Daoy (cell line): ENCODE measurements at regions not wholly inside any gene's neighbourhood (a gene's known extent, or its start where the extent isn't known, plus 50 kb on each side); places are given as distances from the start of the nearest gene placed in this dataset.
A peak's percentile ranks its signal among the peaks of the same experiment; 100 is the strongest.
"Not testable (repeated sequence)": the region's sequence is repeated elsewhere in the genome, so short reads cannot be mapped to it uniquely, and the experiment has no call there.

Experiments used
- DNase-seq: peaks from one replicate; pipeline ENCODE4 v3.0.0-alpha.2; 2015; ENCODE audit warnings: low read depth

GRCh38 chr3:13248640-13249039 is 171.5 kb downstream of the NUP210 start:
- DNase-seq, result no peak

DNA sequence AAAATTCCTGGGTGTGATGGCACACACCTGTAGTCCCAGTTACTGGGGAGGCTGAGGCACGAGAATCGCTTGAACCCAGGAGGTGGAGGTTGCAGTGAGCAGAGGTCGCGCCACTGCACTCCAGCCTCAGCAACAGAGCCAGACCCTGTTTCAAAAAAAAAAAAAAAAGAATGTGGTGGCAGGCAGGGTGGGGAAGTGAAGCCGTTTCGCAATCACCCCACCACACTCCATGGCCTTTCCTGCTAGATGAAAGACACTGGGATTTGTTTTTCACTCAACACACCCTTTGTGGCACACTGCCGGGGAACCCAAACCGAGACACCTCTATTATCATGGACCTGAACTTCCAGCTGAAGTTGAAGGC is 172.4 kb upstream of the IQSEC1 start:
- no peak for DNase-seq

DNA sequence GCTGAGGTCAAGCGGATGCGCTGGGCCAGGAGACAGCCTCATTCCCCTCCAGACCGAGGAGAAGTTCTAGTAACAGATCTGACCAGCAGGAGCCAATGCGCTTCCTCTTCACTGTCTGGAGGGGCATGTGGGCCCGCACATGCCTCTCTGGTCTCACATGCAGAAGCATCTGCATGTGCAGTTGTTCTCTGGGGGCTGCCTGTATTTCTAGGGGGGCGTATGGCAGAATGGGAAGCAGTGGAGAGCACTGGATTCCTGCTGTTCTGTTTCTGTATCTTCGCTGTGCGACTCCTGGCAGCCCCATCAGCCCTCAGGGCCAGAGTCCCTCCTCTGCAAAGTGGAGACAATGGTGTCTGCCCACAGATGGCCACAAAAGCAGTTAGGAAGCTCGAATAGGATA is 170.4 kb upstream of the IQSEC1 start:
- no peak for DNase-seq

- DNase-seq, result no peak
These were observed 169.1 kb upstream of the IQSEC1 start for GRCh38 chr3:13242364-13242737.

GRCh38 chr3:13241621-13242363 is 168.6 kb upstream of the IQSEC1 start:
- no peak for DNase-seq

GRCh38 chr3:13240928-13241618 is 167.8 kb upstream of the IQSEC1 start:
- DNase-seq, result no peak

- DNase-seq, result no peak
These were observed 166.2 kb upstream of the IQSEC1 start for GRCh38 chr3:13239467-13239760.

- no peak for DNase-seq
These were observed 165.6 kb upstream of the IQSEC1 start for GRCh38 chr3:13238687-13239466.

DNA sequence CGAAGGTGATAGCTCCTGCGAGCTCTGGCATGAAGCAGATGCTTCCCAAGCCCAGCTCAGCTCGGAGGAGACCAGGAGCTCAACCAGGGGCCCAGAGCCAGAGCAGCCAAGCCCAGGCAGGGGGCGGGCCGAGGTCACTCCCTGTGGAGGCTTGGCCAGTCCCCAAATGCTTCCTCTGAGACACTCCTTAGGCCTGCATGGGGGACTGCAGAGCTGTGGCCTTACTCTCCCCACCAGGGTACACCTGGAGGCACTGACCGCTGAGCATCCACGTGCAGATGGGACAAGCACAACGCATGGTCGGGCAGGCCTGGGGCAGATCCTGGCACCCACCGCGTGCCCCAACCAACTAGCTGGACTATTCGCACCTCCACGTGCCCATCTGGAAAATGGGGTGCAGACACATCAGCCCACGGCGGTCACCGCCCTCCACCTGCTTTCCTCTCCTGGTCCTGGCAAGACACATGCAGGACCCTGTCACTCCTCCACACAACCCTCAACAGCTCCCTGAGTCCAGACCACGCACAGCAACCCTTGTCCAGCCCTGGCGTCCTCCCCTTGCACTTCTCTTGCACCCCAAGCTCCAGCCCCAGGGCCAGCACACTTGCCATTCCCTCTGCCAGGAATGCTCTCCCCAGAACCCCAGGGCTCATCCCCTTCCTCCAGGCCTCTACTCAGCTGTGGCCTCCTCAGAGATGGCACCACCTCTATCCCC is 164.7 kb upstream of the IQSEC1 start:
- no peak for DNase-seq

DNA sequence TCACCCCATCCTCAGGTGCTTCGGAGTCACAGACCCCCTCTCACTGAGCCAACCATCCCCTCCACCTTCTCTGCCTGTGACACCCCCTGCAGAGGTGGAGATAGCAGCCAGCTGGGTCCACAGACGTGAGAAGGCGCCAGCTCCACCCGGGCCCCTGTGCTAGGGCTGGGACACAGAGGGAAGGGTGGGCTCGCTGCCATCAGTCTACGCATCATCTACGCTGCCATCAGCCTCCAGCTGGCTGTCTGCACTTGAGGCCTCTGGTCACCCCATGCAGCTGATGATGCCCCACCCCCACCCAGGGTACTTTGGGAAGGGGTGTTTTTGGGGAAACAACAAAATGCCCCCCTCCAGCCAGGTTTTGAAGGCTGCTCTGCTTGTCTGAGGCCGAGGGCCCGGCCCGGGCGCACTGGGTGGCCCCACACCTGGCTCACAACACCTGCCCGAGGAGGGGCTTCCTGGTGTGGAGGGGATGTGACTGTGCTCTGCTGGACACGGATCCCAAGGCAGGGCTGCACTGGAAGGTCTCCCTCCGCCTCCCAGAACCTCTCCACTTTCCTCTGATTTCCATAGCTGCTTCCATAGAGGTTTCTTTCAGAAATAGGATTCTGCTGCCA is 163.4 kb upstream of the IQSEC1 start:
- no peak for DNase-seq

DNA sequence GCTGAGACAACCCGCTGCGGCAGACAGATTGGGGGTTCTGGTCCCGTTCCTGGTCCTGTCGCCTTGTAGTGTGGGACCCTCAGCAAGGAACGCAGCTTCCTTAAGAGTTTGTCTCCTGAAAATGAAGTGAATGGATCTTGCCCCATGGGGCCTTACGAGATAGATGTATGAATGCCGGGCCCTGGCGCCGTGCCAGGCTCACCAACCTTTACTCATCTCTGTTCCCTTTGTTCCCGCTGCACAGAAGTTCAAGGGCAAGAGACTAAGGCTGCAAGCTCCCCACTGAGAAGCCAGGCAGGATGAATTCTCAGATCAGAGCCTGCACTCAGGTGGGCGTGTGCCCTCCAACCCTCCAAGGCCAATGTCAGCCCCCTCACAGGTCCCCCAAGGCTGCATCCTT is 162.7 kb upstream of the IQSEC1 start:
- peak; percentile 57 for DNase-seq

- DNase-seq, result peak; percentile 45
These were observed 161.8 kb upstream of the IQSEC1 start for GRCh38 chr3:13235079-13235478.

DNA sequence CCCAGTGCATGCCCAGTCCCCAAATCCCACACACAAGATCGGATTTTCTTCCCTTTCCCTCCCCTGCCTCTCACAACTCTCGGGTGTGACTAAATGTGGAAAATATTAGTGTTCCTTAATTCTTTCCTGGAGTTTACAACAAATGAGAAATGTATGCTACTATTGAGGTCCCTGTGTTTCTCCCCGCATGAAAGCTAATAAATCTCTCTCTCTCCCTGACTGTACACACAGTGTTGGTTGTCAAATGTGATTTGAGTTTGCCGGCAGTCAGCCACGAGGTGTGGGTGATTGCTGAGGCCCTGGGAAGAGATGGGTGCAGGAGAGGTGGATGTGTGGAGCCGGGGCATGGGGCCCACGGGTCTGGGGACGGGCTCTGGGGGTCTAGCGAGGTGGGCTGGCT is 161.4 kb upstream of the IQSEC1 start:
- DNase-seq, result no peak

GRCh38 chr3:13233487-13234485 is 160.6 kb upstream of the IQSEC1 start:
- no peak for DNase-seq

DNA sequence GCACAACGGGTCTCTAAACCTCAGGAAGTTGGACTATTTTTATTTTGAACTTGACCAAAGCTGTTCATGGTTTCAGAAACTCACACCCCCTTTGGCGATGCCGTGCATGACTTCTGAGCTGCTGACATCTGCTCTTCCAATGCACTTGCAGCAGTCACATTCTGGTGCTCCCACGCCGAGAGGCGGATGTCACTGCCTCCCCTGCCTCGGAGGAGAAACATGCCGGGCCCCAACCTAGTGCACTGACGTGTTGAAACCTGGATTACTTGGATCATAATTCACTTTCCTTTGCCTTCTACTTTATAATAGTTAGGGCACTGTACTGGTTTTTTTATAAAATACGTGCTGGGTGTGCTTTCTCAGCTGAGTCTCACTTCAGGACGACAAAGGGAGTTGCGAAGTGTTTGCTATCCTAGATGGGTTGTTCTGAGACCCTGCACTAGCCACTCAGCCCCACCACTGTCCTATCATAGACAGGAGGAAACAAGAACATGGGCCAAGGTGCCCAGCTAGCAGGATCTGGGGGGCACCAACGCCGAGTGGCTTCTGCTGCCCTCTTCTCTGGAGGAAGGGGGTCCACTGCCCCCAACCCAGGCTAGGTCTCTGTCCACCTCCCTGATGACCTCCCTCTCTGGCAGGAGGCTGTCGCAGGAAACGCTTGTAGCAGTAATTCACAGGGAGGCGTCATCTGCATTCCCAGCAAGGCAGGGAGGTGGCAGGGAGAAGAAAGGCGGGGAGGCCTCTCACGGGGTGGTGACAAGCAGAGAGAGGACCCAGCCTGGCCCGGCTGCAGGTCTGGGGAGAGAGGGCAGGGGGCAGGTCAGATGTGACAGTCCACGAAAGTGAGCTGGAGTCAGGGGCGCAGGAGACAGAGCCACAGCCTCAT is 158.8 kb upstream of the IQSEC1 start:
- DNase-seq, result no peak

DNA sequence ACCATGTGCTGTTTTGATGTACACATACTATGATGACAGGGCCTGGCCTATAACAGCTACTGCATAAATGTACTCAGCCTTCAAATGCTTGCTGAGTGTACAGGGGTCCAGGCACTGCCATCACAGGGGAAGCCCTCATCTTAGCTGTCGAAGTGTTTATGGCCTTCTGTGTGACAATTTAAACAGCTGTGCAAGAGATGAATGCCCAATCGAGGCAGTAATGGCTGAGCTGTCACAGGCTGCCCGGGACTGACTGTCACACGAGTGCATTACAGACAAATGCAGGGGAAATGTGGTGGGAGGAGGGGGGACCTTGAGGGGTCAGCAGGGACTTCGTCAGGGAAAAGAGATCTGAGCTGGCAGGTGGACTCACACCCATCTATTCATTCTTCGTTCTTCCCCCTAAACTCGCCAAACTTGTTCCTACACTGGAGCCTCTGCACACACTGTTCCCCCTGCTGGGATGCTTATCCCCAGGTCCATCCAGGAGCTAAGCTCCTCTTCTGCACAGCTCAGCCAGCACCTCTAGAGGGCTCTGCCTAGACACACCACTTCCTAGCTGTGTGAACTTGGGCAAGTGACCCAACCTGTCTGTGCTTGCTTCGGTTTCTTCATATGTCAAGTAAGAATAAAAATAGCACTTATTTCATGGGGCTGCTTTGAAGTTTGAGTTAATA is 156.2 kb upstream of the IQSEC1 start:
- DNase-seq, result peak; percentile 30

- DNase-seq, result no peak
These were observed 155.4 kb upstream of the IQSEC1 start for GRCh38 chr3:13228584-13228983.

DNA sequence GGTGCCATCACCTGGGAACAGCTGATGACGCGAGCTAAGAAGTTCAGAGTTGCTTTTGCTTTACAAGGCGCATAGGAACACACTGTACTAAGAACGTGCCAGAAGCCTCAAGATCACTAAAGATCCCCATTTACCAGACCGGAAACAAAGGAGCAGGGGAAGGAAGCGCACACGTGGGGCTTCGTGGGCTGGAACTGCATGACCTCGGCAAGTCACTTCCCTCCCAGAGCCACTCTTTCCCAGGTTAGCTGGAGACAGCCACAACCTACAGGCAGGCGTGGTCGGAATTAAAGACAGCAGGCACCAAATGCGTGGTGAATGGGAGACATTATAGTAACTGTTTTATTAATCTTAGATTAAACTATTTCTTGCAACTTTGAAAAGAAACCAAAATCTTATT is 154.9 kb upstream of the IQSEC1 start:
- not testable (repeated sequence) for DNase-seq
